Right kidney (tissue), 1 donor: ENCODE measurements at regions not wholly inside any gene's neighbourhood (a gene's known extent, or its start where the extent isn't known, plus 50 kb on each side); places are given as distances from the start of the nearest gene placed in this dataset.

ENCODE experiments used
- DNase-seq: peaks from one replicate; pipeline ENCODE4 v3.0.0-alpha.2; 2016

DNA sequence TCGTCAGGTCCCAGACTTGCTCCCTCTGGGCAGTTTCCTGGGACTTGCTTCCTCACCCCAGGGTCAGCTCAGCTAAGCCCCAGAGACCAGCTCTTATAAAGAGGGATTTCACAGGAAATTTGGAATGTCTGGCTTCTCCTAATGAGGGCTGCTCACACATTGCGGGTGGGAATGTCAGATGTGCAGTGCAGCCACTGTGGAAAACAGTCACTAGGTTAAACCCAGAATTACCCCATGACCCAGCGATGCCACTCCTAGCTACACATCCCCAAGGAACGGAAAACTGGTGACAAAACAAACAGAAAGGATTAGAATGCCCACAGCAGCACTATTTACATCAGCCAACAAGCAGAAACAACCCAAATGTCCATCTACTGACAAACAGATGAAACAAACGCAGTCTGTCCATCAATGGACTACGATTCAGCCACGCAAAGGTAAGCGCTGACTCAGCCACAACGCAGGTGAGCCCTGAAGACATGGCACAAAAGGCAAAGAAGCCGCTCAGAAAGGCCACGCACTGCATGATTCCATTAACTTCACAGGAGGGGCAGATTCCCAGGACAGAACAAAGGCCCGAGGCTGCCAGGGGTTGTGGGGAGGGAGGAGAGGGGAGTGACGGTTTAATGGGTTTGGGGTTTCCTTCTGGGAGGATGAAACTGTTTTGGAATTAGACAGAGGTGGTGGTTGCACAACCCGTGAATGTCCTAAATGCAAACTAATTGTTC is 63.0 kb downstream of the NCOR2 start:
- DNase-seq, result no peak

GRCh38 chr12:124503305-124503704 is 64.1 kb downstream of the NCOR2 start:
- no peak for DNase-seq

DNA sequence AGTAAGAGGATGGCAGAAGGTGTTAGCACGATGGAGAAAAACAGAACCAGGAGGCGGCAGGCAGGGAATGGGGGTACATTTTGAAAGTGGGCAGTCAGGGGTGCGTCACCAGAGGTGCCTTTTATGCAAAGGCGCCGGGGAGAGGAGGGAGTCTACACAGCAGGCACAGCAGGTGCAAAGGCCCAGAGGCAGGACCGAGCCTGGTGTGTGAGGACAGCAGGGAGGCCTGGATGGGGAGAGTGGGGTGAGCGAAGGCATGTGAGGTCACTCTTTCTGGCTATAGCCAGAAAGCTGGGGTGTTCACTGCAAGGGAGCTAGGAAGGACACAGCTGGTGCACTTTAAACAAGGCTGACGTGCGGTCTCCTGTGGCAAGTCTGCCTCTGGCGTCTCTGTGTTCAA is 65.0 kb downstream of the NCOR2 start:
- no peak for DNase-seq

GRCh38 chr12:124501827-124502226 is 65.6 kb downstream of the NCOR2 start:
- DNase-seq, result no peak

- no peak for DNase-seq
Observed at GRCh38 chr12:124501112-124501561, 66.3 kb downstream of the NCOR2 start.

DNA sequence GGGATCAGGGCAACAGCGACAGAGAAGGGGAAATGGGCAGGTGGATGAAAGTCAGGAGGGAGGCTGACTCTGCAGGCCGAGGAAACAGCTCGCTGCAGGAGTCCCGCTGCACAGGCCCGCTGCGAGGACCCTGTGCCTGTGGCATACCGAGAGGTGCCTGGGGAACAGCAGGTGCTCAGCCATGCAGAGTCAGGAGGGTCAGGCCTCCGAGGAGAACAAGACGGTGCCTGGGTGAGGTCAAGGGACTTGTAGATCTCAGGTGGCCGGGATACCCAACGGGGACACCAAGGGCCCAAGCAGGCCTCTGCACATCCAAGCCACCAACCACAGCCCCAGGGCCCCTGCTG is 67.5 kb downstream of the NCOR2 start:
- DNase-seq, result no peak

GRCh38 chr12:124499190-124499753 is 68.1 kb downstream of the NCOR2 start:
- DNase-seq, result no peak

DNA sequence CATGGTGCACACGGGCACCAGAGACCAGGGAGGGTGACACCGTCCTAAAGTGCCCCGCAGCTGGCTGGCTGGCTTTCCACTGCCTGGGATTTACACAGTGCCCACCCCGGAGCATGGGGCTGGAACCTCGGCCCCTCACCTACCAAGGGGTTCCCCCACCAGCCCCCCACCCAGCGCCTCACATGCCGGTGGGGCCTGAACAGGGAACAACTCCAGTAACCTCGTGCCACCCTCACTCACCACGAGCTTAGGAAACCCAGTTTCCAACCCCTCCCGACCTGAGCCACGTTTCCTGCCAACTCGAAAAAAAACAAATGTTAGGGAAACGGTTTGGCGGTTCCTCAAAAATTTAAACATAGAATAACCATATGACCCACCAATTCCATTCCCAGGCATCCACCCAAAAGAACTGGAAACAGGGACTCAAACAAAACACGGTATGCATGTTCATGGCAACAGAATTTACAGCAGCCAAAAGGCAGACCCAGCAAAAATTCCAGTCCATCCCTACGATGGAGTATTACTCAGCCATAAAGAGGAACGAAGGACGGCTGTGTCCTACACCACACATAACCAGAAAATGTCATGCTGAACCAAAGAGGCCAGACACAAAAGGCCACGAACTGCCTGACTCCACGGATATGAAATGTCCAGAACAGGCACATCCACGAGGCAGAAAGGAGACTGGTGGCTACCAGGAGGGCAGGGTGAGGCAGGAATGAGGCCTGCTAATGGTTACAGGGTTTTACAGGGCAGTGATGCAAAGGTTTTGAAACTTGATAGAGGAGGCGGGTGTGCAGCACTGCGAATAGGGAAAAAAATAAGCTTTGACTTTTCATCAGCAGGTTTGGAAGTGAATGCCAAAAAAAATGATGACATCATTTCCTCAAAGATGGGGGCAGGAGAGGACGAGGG is 68.9 kb downstream of the NCOR2 start:
- no peak for DNase-seq

- DNase-seq, result no peak
Observed at GRCh38 chr12:124497658-124498057, 69.8 kb downstream of the NCOR2 start.

- no peak for DNase-seq
Observed at GRCh38 chr12:124497039-124497438, 70.4 kb downstream of the NCOR2 start.

DNA sequence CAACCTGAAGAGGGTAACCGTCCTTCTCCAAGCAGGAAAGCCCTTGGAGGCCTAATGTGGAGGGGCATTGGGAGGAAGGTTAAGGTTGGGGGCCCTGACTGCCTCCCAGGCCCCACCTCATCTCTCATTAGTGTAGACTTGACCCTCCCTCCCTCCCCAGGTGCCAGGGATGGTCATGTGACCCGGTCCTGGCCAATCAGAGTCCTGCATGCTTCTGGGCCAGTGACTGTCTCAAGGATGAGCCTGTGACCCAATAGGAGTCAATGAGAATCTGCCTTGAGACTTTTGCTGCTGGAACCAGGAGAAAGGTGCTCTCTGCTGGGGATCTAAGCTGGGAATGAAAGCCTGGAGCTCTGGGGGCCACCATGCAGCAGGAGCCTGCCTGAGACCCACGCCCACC is 70.8 kb downstream of the NCOR2 start:
- DNase-seq, result no peak

DNA sequence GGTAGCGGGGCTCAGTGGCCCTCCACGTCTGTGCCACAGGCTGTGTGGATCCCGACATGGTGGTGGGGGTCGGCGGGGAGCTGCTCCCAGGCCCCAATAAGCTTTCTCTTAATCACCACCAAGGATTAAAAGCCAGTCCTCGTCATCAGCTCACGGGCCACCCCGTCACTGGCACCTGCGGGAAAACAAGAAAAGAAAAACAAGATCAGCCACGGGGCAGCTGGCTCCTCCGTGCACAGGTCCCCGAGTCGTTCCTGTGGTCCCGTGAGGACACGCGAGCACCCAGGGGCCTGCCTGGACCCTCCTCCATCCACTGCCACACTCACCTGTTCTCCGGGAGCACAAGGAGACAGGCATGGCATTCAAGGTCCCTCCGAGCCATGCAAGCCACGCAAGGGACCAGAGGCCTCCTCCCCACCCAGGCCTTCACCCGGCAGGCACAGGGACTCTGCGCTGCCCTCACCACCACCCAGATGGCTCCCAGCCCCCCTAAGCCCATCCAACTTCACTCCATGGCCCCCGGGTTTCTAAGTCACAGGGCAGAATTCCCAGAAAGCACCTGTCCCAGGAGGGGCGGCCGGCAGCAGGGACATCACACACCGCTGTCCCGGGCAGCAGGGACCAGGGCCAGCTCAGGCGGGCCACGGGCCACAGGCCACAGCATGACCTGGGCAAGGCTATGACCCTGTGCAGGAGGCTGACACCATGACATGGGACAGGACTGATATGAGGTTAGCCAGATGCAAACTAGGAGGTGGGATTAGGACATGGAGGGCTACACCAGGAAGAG is 72.0 kb downstream of the NCOR2 start:
- no peak for DNase-seq

GRCh38 chr12:124494751-124495129 is 72.7 kb downstream of the NCOR2 start:
- DNase-seq, result no peak

DNA sequence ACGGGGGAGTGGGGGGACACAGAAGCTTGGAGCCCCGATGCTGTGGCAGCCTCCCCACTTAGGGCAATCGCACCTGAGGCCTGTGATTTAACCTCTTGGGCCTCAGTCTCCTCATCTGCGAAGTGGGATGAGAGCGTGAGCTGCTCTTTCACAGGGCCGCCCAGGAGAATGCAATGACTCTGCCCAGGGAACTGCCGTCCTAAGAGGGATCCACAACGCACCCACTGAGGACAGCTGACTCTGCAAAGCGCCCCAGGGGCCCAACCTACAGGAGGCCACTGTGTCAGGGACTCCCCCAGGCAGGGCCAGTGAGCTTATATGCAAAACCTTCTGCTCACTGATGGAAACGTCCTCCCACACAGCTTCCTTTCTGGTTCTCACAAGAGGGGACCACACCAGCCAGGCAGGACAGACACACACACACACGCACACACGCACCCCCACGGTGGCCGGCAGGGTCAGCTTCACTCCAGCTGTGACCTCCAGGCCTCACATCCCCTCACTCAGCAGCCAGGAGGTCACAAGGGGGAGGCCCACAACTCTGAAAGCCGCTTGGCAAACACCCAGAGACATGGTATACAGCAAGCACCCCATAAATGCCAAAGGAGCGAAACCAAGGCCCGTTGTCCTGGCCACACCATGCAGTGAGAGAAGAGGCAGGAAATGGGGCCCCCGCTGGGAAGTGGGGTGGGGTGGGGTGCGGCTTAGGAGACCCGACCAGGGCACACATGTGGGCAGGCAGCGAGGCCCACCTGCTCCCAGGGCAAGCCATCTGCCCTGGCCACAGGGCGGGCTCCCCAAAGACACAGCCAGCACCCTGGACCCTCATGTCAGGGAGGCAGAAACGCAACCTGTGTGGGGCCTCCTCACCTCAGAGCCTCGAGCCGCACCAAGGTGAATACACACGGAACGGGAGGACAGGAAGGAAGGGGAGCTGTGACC is 73.3 kb downstream of the NCOR2 start:
- no peak for DNase-seq

DNA sequence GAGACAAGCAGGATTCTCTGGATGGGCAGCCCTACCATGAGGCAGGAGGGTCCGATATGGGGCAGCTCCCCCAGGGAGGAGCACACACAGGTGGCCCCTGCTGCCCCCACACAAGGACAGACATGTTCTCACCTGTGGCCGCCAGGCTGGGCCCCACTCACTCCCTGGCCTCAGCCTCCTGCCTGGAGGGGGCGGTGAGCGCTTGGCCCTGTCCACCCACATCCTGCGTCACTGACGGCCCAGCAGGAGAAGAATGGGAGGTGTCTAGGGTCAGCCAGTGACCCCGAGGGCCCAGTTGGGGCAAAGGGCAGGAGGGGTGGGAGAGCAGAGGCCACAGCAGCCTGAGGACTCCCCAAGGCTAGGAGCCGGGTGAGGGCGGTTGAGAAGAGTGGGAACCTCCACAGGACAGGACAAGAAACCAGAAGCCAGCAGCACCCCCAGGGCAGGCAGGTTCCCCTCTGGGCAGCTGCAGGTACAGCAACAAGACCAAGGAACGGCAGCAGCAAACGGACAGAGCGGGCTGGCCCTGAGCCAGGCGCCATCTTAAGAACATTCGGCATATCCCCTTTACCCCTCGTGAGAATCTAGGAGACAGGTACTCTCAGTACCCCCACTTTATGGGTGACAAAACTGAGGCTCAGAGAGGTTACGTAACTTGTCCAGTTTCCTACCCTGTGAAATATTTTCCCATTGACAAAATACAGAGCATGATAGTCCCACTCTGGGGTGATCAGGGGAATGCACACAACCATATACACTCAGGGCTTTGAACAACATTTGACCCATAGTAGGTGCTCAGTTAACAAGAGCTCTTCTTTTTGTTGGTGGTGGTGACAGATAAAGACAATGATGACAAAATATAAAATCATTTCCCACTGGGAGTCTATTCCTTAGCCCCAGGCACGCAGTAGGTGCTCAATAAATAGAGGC is 74.3 kb downstream of the NCOR2 start:
- DNase-seq, result no peak

DNA sequence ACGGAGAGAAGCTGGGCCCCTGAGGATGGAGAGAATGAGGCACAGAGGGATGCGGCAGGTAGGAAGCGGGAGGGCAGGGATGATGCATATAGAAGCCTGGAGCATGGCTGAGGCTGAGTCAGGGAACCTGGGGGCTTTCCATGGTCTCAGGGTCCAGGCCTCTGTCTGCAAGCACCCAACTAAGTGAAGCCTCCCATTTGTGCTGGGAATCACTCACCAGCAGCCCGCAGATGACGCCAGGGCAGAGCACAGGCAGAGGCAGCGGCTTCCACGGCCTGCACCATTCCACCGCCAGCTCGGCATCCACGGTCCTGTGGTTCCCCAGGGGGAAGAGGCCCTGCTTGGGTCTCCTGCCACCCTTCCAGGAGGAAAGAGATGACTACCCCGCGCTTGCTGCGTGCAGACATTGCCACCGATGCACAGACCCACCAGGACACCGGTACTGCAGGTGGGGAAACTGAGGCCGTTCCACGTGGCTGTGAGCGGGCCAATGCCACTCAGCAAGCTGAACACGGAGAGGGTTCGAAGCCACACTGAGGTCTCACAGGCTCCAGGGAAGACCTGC is 75.5 kb downstream of the NCOR2 start:
- no peak for DNase-seq

DNA sequence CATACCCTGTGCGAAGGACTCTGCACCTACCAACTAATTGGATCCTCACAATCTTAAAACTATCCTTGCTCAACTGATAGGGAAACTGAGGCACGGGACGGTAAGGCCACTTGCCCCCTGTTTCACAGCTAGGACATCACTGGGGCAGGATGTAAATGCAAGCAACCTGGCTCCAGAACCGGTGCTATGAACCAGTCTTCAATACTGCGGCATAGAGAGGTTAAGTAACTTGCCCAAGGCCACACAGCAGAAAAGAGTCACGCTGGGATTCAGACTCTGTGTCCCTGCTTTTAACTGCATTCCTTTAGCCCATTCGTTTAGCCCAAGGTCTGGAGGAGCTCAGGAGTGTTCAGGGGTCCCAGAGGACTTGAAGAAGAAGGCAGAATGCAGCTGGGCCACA is 76.1 kb downstream of the NCOR2 start:
- DNase-seq, result no peak

- no peak for DNase-seq
Observed at GRCh38 chr12:124490584-124491305, 76.7 kb downstream of the NCOR2 start.

- DNase-seq, result no peak
Observed at GRCh38 chr12:124489915-124490583, 77.4 kb downstream of the NCOR2 start.
